GM18517 (cell line): ENCODE measurements at regions not wholly inside any gene's neighbourhood (a gene's known extent, or its start where the extent isn't known, plus 50 kb on each side); places are given as distances from the start of the nearest gene placed in this dataset.

Experiments used
- ATAC-seq: cut with Tn5 transposase; IDR thresholded peaks from one replicate; pipeline ENCODE4 v1.9.1; 2021; ENCODE audit warnings: mild to moderate bottlenecking, moderate library complexity; ENCODE audit not compliant: unreplicated experiment

DNA sequence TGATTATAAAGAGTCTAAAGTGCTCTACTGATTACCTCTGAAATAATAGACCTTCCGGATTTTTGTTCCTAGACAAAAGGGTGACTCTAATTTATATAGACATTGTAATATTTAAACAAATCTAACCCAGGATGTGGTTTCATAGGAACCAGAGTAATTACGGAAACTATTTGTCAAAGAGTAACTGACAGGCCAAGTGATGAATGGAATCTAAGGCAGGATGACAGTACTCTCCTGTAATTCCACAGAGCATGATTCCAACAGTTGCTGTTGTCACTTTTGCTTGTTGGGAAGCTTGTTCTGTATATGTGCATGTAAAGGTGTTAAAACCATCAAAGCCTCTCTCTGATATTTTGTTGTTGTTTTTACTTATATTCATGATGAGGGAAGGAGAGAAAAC, 1141.0 kb downstream of the IGSF11 start:
- no peak for ATAC-seq

DNA sequence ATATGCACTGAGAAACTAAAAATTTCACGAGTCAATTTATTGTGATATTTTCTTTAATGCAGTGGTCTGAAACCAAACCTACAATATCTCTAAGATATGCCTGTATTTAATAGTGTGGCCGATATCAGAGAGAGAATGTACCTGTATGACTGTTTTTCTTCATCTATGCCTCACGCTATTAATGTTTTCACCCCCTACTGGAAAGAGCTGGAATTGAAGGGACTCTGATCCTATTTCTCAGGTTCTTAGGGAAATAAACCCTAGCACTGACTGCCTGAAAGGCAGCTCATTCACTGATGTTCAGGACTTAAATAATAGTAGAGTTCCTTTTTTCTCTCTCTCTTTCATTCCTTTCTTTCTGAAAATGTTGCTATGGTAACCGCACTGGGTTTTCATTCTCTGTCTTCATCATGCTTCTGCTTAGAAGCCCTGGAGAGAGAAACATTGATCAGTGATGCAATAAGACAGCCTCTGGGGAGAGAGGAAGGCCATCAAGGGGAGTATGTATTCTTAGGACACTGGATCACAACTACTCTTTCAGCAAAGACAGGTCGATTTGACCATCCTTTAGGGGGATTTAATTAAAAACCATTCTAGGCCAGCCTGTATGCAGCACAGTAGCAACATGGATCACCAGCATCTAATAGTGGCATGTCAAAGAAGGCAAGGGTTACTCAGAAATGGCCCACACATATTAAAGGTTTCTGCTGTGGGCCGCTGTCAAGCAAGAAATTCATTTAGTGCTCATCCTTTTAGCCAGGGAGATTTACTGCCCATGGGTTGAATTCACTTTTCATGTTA, 1135.7 kb downstream of the IGSF11 start:
- ATAC-seq = peak; percentile 69

DNA sequence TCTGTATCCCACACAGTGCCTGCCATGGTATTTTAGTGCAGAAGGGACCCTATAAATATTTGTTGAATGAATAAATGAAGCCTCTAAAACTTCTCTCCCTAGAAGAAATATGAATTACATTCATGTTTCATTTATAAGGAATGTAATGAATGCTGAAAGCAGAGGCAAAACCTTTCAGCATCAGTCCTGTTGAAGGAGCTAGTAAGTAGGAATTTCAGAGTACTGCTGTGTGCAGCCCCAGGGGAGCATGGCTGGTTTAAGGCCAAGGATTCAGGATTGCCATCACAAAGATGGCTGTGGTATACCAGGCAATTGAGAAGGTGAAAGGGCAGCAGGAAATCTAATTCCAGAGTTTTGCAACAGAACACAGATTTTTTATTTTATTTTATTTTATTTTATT, 1131.4 kb downstream of the IGSF11 start:
- ATAC-seq = no peak

DNA sequence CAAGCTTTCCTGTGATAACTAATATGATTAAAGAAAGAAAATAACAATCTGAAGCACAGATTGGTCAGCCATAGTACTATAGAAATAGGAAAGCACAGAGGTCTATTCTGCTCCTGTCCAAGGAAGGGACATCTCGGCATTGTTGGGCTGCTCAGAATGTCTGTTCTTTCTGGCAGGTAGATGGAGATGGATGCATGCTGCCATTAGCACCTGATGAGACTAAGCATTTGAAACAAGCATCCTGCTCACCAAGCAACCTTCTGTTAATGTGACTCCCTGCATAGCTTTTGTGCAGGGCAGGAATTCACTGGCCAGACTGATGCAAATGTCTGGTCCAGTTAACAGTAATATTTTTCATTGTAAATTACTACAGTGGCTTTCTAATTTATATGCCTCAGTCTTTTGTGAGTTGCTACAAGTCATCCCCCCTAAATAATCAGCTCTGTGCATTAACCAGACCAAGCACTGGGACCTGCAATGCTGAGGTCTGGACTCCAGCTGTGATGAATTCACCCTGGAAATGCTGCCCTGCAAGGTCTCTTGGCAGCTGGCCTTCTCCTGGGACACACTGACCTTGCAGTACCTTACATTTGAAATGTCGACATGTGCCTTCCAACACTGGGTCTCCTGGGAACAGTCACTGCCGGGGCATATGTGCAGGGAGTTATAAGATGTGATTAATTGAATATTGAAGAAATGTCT, 1123.7 kb downstream of the IGSF11 start:
- no peak for ATAC-seq

DNA sequence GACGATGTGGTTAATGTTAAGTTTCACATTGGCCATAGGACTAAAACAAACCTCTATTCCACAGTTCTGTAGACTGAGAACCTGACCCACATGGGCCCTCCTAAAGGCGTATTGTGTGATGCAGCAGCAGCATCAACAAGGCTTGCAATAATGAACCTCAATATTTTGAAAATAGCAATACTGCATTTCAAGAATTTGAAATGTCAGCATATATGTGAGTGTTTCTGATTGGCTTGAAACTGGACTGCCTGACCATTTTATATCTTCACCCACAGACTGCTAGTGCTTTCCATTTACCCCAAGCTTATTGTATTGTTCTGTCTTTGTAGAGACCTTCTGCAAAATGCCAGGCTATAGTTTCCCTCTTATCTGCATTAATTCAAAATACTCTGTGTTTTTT, 1122.3 kb downstream of the IGSF11 start:
- ATAC-seq = no peak

DNA sequence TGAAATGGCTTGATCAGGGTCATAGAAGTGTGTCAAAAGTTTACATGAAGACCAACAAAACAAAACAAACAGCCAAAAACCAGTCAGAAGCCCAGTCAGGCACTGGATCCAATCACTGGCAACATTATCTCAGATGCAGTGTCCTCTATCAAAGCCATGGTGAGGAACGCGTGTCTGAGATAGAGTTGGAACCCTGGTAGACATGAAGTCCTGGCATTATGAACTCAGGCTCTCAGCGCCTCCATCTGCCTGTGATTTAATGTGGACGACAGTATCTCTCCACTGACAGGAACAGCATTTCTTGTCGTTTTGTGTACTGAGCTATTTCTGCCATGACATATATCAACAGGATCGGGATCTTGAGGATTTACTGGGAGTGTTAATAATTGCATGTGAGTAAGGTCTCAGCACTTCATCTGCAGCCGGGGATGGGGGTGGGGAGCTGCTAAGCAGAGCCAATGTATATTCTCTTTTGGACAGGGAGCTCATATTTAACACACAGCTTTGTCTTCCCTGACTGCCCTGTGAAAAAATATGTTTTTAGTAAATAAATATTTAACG, 1120.0 kb downstream of the IGSF11 start:
- ATAC-seq = no peak

DNA sequence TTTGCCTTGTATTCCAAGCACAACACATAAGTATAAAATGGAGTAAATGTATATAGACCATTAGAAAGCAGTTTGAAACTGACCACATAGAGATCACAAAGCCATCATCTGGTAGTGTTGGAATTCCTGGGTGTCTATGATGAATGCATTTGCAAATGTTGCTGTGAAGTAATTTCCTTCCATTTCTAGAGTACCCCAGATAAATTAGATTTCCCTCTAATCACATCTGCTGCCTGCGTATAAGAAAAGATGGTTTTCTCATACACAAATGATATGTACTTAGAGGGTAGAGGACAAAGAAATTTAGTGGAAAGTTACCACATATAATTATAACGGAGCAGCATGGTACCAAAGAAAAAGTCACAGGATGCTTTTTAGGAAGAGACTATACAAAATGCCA, 1117.8 kb downstream of the IGSF11 start:
- no peak for ATAC-seq

DNA sequence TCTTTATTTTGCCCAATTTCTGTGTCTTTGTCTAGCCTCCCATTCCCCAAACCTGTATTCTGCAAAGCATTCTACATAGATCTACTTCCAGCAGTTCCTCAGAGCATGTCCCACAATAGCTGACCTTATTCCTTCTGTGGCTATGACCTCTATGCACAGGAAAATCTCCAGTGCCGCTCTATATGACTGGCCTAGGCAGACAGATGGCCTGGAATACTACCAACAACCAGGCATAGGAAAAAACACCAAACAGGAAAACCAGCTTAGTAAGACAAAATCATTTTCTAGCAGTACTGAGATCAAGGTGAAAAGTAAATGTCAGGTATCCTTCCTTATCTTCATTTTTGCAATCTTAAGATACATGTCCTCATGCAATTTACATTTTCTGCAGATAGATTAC, 1115.0 kb downstream of the IGSF11 start:
- ATAC-seq = no peak

DNA sequence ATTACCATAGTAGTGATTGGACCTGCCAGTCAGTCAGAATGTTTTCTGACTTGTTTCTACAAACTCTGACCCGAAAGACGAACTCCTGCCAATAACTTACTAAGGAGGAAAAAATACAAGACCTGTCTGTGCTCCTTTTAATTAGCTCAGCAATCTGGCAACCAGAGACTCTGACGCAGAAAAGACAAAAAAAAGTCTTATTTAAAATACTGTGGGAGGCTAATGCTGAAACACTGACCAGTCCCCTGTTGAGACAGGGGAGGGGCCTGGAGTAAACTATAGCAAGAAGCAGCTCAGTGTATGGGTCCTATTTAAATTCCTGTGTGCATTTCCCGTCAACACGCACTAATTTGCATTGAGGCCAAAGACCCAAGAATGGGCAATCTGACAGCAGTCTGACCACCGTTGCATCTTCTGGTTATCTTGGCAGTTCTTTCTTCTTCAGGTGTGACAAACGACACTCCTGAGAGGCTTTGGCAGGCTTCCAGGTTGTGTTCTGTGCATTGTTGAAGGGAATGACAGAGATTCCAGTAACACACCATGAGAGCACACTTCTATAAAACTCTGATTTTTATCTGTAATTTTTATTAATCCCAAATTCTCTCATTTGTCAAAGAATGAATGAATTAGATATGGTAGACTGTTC, 1114.3 kb downstream of the IGSF11 start:
- ATAC-seq = no peak

DNA sequence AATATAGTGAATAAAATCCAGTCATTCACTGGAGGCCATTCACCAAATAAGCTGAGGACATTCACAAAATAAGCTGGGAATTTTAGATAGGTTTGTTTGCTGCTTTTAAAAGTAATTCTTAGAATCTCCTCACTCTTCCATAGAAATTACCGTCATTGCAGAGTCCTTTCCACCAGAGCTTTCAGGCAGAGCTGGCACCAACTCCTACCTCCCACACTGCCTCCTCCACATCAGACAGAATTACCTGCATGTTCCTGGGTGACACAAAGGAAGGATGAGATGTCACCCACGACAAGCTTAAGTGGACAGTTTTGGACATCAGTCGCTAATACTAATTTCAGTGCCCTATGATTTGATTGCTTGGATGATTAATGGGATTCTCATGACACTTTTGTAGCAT, 1113.2 kb downstream of the IGSF11 start:
- ATAC-seq = no peak

DNA sequence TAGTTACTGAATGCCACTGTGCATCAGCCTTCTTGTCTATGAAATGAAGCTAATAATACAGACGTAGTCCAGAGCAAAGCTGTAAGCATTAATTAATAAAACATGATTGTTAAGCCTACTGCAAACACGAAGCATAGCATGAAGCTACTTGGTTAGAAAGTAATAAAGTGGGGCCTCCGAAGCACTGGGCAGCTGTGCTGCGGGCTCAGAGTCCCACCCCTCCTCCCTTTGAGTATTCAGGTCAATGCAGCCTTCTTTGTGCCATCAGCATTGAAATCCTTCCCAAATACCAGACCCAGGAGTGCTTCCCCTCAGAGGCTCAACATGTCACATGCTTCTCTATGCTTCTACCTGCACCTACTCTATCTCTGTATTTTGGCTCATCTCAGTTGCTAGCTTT, 1112.6 kb downstream of the IGSF11 start:
- no peak for ATAC-seq

DNA sequence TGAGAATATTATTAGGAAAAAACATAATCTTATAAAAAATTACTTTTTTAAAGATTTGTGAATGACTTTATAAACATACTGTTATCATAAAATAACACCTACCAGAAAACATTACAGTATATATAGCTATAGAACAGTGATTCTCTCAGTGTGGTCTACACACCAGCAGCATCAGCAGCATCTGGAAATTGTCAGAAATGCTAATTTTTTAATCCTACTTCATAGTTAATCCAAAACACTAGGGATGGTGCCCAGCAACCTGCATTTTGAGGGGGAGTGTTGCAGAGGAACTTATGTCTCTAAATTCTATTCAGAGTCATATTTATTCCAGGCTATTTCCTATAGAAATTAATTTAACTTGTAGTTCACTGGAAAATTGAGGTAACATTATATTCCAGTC, 1107.8 kb downstream of the IGSF11 start:
- ATAC-seq = no peak

DNA sequence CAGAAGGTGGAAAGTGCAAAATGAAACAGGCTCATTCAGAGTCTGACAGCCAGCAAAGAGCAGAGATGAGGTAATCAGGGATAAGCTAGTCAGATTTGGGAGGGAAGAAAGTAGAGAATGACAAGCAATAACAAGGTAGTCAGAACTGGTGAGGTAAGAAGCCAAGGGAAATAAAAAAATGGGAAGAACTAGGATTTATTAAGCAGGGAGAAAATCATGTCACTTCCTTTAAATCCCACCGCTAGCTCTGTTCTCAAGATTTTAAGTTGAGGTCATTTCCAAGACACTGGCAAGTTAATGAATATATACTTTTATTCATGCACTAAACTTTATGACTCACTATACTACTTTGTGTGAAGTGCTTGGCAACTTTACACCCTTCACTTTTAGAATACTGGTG, 1106.8 kb downstream of the IGSF11 start:
- no peak for ATAC-seq

DNA sequence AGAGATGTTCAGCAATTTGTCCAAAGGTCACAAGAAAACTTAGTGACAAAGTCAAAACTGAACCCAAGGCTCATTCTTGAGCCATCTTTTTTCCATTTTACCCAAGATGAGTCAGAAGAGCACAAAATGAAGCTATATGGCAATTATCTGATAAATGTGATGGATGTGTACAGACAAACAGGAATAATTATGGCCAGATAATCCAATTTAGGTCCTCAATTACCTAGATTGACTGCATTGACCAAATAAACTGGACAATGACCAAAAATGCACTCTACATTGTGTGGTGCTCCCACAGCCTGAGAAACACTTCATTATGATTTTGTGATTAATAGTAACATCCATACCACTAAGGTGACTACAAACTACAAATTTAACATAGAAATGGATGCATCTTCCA, 1105.8 kb downstream of the IGSF11 start:
- no peak for ATAC-seq

DNA sequence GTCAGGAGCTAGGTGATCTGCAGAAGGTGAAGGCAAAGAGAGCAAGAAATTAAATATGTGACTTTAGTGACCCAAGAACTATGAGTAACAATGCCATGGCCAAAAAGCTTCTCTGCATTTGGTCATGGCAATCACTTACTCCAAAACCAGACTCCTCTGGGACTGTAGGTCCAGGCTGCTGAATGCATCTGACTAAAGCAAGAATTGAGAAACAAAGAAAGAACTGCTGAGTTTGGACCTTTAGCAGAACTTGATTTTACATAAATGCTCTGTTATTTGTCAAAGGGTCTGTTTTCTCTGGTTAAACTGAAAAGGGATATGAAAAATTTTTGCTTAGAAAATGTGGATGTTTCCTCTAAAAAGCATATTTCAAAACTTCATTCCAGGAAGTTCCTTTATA, 1102.2 kb downstream of the IGSF11 start:
- ATAC-seq = no peak

DNA sequence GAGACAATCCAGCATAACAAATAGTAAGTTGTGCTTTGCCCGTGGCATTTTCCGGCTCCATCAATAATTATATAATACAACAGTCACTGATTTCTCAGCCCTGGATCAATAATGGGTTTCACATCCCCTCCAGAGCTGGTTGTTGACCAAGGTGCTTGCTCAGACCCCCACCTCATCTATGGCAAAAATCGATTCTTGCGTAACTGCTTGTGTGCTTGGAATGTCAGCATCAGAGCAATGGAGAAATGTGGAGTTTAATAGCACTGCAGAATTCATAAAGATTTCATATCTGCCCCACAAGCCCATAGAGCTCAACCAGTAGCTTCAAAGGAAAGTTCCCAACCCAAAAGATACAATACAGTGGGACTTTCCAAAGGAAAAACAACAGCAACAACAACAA, 1098.5 kb downstream of the IGSF11 start:
- ATAC-seq = no peak

DNA sequence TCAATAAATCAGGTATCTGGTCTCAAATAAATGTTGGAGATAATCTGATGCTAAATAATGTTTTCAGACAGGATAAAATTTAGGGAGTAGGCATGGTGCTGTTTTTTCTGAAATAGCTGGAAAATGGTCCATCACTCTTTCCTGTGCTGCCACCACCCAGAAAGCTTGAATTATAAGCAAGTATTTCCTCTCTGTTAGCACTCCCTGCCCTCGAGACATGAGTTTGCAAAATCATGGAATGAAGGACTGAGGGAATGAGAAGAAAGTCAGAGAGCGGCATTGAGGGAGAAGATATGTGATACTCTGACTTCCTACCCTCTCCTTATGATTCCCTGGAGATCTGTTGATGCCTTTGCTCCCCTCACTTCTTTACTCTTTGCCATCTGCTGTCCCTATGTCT, 1095.7 kb downstream of the IGSF11 start:
- ATAC-seq = no peak

DNA sequence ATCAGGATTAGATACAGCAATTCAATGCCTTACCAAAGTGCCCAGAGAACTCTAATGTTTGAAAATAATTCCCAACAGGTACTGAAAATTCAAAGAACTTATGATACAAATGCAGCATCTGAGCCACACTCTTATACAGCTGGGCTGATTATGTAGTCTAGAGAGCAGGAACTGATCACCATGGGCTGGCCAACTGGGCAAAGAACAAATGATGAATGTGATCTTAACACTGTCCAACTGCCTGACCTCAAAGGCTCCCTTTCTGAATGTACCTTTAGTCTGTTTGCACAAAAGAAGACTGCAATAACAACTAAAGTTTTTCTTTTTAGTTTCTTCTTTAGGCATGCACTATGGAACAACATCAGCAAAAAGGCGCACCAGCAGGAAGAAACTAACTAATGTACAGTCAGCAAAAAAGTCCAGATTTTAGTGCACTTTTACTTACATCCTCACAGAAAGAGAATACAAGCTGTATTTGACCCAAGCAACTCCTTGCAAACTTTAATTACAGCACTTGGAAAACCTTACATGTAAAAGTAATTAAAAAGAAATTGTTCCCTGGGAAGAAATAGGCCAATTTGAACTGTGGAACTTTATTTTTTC, 1095.1 kb downstream of the IGSF11 start:
- ATAC-seq = no peak

DNA sequence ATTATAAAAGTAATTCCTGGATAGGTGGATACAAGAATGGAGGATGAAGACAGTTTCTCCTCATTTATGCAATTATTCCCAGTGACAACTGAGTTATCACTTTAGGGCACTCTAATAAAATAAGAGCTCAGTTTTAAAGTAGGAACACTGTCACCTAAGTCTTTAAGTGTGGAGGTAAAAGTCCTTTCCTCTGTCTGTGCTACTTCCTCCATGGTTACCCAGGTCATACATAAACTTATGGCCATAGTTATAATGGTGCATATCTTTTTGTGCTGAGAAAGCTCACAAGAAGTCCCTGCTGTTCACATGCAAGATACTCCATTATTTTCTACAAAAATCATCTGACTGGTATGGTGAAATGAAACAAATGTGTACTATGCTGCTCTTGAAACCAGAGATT, 1093.6 kb downstream of the IGSF11 start:
- ATAC-seq = no peak

DNA sequence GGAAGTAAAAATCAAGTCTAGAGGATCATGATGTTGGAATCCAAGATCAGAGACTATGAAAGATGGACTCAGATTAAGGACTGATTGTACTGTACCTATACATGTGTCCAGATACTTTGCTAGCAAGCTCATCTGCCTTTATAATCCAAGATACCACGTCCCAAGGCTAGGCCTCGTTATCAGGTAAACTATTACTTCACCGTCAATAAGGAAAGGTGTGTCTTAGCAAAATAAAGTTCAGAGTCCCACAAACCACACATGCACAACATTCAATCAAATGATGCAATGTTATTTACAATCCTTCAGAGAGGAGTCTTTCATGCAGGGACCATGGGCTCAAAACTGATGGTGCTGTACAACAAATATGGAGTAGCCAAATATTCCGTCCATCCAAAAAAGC, 1092.9 kb downstream of the IGSF11 start:
- no peak for ATAC-seq

DNA sequence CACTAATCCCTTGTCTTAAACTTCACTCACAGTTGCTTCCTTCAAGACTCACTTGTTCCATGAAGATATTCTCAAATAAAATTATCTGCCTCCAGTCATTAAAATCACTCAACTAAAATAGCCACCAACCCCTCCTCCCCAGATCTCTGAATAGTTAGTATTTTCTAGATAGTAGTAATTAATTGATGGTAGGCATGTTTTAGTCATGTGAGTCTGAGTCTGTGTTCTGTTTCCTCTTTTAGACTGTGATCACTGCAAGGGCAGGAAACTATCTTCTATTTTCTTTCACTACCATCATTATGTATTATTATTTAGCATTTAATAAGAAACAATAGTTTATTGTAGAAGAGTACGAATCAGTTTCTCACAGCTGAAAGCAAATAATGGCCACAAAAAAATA, 1080.5 kb downstream of the IGSF11 start:
- ATAC-seq = no peak
